Panc1 (cell line): ENCODE measurements at regions not wholly inside any gene's neighbourhood (a gene's known extent, or its start where the extent isn't known, plus 50 kb on each side); places are given as distances from the start of the nearest gene placed in this dataset.

Experiments used
- ATAC-seq: fragments of 200-7000 bp; cut with Tn5 transposase; 2 replicates; pipeline ENCODE4 v1.9.1; 2020; ENCODE audit warnings: mild to moderate bottlenecking, moderate library complexity
- BruUV-seq: library from RNA; stranded (reverse); fragments of 400-500 nt; replicated peaks from 2 replicates; lab custom pipeline; 2021; lab: Mats Ljungman, UMichigan
- CTCF ChIA-PET: fragments of 300-600 bp; sonication (Branson Sonifier 250); formaldehyde crosslinking; loops from one replicate; lab custom pipeline; 2022; ENCODE audit warnings: antibody characterized with exemption; lab: Charles Lee
- POLR2A ChIA-PET: fragments of 300-600 bp; sonication (Branson Sonifier 250); formaldehyde crosslinking; loops from one replicate; lab custom pipeline; 2022; ENCODE audit warnings: antibody characterized with exemption; lab: Charles Lee
- DNase-seq: peaks from one replicate; pipeline ENCODE4 v3.0.0-alpha.2; 2010; ENCODE audit warnings: low read depth, low spot score
- H3K27ac ChIP-seq: 2 replicates; pipeline ENCODE4 v1.5.1; 2011; ENCODE audit warnings: mild to moderate bottlenecking, low read length, inconsistent platforms
- H3K27me3 ChIP-seq: fragments of 200-500 bp; sonication (Bioruptor generic); 2 replicates; pipeline ENCODE4 v1.6.0; 2014; ENCODE audit warnings: low read length, inconsistent platforms; ENCODE audit not compliant: control insufficient read depth, insufficient read depth
- H3K36me3 ChIP-seq: fragments of 200-500 bp; sonication (Bioruptor generic); 2 replicates; pipeline ENCODE4 v1.5.1; 2014; ENCODE audit warnings: inconsistent platforms, mild to moderate bottlenecking, low read length, moderate library complexity; ENCODE audit not compliant: control insufficient read depth, insufficient read depth
- H3K4me1 ChIP-seq: 2 replicates; pipeline ENCODE4 v1.5.1; 2011; ENCODE audit warnings: inconsistent platforms, mild to moderate bottlenecking, low read length, moderate library complexity; ENCODE audit not compliant: control insufficient read depth, insufficient read depth
- H3K4me3 ChIP-seq, 2 experiments: 2 replicates each; pipeline ENCODE4 v1.5.1; 2011 to 2012; ENCODE audit warnings: low read depth in 2 of 2, low read length in 2 of 2, mild to moderate bottlenecking in 2 of 2, inconsistent platforms in 1 of 2, moderate library complexity in 1 of 2
- H3K9me3 ChIP-seq: fragments of 200-500 bp; sonication (Bioruptor generic); 2 replicates; pipeline ENCODE4 v1.5.1; 2014; ENCODE audit warnings: low read depth, mild to moderate bottlenecking, inconsistent platforms, low read length, moderate library complexity; ENCODE audit not compliant: control insufficient read depth, insufficient read depth
- CTCF ChIP-seq: fragments of 450-650 bp; IDR thresholded peaks from 2 replicates; pipeline ENCODE4 v1.5.1; 2017; ENCODE audit warnings: mild to moderate bottlenecking
- POLR2AphosphoS5 ChIP-seq: IDR thresholded peaks from 2 replicates; pipeline ENCODE4 v1.6.1; 2012; ENCODE audit warnings: mild to moderate bottlenecking, low read depth, low read length, moderate library complexity
- SIN3A ChIP-seq: IDR thresholded peaks from 2 replicates; pipeline ENCODE4 v1.6.1; 2012; ENCODE audit warnings: low read depth, mild to moderate bottlenecking, low read length, moderate library complexity, borderline replicate concordance; ENCODE audit not compliant: insufficient read depth
- TCF7L2 ChIP-seq: IDR thresholded peaks from 2 replicates; pipeline ENCODE4 v1.6.1; 2011; ENCODE audit warnings: mild to moderate bottlenecking, low read depth, low read length, inconsistent platforms
- in situ Hi-C: cut with HindIII; loops from 2 replicates; pipeline ENCODE4 v1.10.0; 2016; ENCODE audit warnings: low sequenced_read_pairs, low pct_unique_long_range_greater_than_20kb
- intact Hi-C: fragments of 100-400 bp; cut with micrococcal nuclease; formaldehyde crosslinking; loops from one replicate; pipeline ENCODE4 v1.10.0; 2022; ENCODE audit not compliant: unreplicated experiment
- TF ChIP-seq, protein P1 (sequence below), 2 experiments: IDR thresholded peaks; 2 replicates each; pipeline ENCODE4 v1.6.1; 2011 to 2012; ENCODE audit warnings: low read depth in 2 of 2, control low read depth in 1 of 2, low read length in 1 of 2, mild to moderate bottlenecking in 1 of 2, moderate library complexity in 1 of 2; ENCODE audit not compliant: insufficient read depth in 1 of 2

DNA sequence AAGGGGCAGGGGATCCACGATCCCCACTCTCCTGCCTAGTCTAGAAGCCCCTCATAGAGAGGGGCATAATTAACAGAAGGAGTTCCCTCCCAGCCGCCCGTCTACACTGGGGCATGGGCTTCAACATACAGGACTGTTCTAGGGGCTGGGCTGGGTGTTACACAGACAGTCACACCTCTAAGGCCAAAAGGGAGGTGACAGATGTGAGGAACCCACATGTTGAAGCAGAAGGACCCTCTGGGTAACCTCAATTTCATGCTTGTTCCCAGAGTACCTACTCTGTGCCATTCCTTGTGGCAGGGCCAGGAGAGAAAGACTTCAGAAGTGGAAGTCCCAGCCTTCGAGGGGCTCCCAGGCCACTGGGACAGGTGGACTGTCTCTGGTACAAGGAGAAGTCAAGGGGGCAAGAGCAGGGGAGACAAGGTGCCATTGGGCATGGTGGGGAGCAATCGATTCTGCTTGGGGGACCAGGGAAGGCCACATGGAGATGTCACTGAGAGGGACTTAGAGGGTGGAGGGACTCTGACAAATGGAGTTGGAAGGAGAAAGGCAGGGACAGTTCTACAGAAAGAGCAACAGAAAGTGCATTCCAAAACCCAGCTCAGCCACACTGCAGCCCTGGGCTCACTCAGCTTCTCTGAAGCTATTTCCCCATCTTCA lies 71.3 kb downstream of the CPN2 start:
- POLR2A ChIA-PET: interaction anchor here (0.7 kb wide), 1 partner anchor 145 kb away, joined by 3 read pairs; no protein-coding TSS in a partner anchor
- intact Hi-C loops: no loop called here
- no peak overlapping the region for H3K4me3 ChIP-seq

GRCh38 chr3:194280777-194281176 lies 70.4 kb downstream of the CPN2 start:
- in situ Hi-C loops (no loop called here), intact Hi-C loops (no loop called here)
- no TSS peak for BruUV-seq
- no peaks in the 10 kb centered on the region for H3K27me3 ChIP-seq
- CTCF ChIA-PET: no interaction called here
- no peak overlapping the region for H3K4me3 ChIP-seq
- DNase-seq: no peak
- ATAC-seq: no peak
- no peaks in the 10 kb centered on the region for H3K36me3 ChIP-seq
- H3K27ac ChIP-seq: no peak overlapping the region
- H3K9me3 ChIP-seq: no peaks in the 10 kb centered on the region
- POLR2A ChIA-PET: interaction anchor here (0.7 kb wide), 1 partner anchor 146 kb away, joined by 3 read pairs; no protein-coding TSS in a partner anchor
- H3K4me1 ChIP-seq: peaks cover 27% of the 10 kb centered on the region
- TF ChIP-seq SIN3A (no peak), CTCF (no peak), TCF7L2 (no peak), POLR2AphosphoS5 (no peak)
- TF ChIP-seq, protein P1, sequence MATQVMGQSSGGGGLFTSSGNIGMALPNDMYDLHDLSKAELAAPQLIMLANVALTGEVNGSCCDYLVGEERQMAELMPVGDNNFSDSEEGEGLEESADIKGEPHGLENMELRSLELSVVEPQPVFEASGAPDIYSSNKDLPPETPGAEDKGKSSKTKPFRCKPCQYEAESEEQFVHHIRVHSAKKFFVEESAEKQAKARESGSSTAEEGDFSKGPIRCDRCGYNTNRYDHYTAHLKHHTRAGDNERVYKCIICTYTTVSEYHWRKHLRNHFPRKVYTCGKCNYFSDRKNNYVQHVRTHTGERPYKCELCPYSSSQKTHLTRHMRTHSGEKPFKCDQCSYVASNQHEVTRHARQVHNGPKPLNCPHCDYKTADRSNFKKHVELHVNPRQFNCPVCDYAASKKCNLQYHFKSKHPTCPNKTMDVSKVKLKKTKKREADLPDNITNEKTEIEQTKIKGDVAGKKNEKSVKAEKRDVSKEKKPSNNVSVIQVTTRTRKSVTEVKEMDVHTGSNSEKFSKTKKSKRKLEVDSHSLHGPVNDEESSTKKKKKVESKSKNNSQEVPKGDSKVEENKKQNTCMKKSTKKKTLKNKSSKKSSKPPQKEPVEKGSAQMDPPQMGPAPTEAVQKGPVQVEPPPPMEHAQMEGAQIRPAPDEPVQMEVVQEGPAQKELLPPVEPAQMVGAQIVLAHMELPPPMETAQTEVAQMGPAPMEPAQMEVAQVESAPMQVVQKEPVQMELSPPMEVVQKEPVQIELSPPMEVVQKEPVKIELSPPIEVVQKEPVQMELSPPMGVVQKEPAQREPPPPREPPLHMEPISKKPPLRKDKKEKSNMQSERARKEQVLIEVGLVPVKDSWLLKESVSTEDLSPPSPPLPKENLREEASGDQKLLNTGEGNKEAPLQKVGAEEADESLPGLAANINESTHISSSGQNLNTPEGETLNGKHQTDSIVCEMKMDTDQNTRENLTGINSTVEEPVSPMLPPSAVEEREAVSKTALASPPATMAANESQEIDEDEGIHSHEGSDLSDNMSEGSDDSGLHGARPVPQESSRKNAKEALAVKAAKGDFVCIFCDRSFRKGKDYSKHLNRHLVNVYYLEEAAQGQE (IDR thresholded peaks at IDR 0.05; ENCODE audit: insufficient read depth in 1 of 2, low read depth in 2 of 2, low read length in 1 of 2): no peak

More for the DNA sequence above, 71.3 kb downstream of the CPN2 start:
- H3K4me1 ChIP-seq: peaks cover 35% of the 10 kb centered on the region
- no peak for TF ChIP-seq POLR2AphosphoS5
- no peak for TF ChIP-seq SIN3A
- no peak for TF ChIP-seq CTCF
- ATAC-seq (no peak), DNase-seq (no peak)
- H3K27ac ChIP-seq: no peak overlapping the region
- in situ Hi-C loops: no loop called here
- no peaks in the 10 kb centered on the region for H3K27me3 ChIP-seq
- no peaks in the 10 kb centered on the region for H3K9me3 ChIP-seq
- BruUV-seq: no TSS peak
- CTCF ChIA-PET: interaction anchor here (0.5 kb wide), 1 partner anchor 73 kb away, joined by 5 read pairs; no protein-coding TSS in a partner anchor
- no peaks in the 10 kb centered on the region for H3K36me3 ChIP-seq
